ENCODE measurements at regions not wholly inside any gene's neighbourhood (a gene's known extent, or its start where the extent isn't known, plus 50 kb on each side); places are given as distances from the start of the nearest gene placed in this dataset.

- intact Hi-C loops (cut with DNase I), result loop anchor here (10.0 kb wide), 1 partner anchor 210 kb away; no protein-coding TSS in a partner anchor
- no peak overlapping the region for H3K27ac ChIP-seq
- H3K27me3 ChIP-seq, result no peaks in the 10 kb centered on the region
- no peak for TF ChIP-seq CTCF (IDR thresholded peaks at IDR 0.05)
- no peaks in the 10 kb centered on the region for H3K4me1 ChIP-seq
- no peaks in the 10 kb centered on the region for H3K9me3 ChIP-seq
- no peak for DNase-seq
- no peak overlapping the region for H3K4me3 ChIP-seq
- H3K9ac ChIP-seq (ENCODE audit: low read depth in 2 of 2, low read length in 2 of 2), result no peak overlapping the region
- H3K36me3 ChIP-seq, result no peaks in the 10 kb centered on the region
These were observed 159.5 kb upstream of the STARD13 start for GRCh38 chr13:33445024-33445423.

GRCh38 chr13:33445476-33445875 lies 159.9 kb upstream of the STARD13 start:
- Histone ChIP-seq H3K27me3 (no peaks in the 10 kb centered on the region), H3K9ac (ENCODE audit: low read depth in 2 of 2, low read length in 2 of 2) (no peak overlapping the region), H3K36me3 (no peaks in the 10 kb centered on the region), H3K27ac (no peak overlapping the region), H3K4me3 (no peak overlapping the region), H3K4me1 (no peaks in the 10 kb centered on the region), H3K9me3 (no peaks in the 10 kb centered on the region)
- intact Hi-C loops (cut with DNase I), result loop anchor here (10.0 kb wide), 1 partner anchor 211 kb away; no protein-coding TSS in a partner anchor
- TF ChIP-seq CTCF (IDR thresholded peaks at IDR 0.05), result no peak
- DNase-seq, result no peak

GRCh38 chr13:33446821-33447725 lies 161.5 kb upstream of the STARD13 start:
- H3K36me3 ChIP-seq, result no peaks in the 10 kb centered on the region
- no peaks in the 10 kb centered on the region for H3K4me1 ChIP-seq
- TF ChIP-seq CTCF (IDR thresholded peaks at IDR 0.05), result no peak
- H3K9ac ChIP-seq (ENCODE audit: low read depth in 2 of 2, low read length in 2 of 2), result no peak overlapping the region
- DNase-seq, result no peak
- no peak overlapping the region for H3K27ac ChIP-seq
- intact Hi-C loops (cut with DNase I), result loop anchor here (10.0 kb wide), 1 partner anchor 212 kb away; no protein-coding TSS in a partner anchor
- H3K4me3 ChIP-seq, result no peak overlapping the region
- H3K9me3 ChIP-seq, result no peaks in the 10 kb centered on the region
- H3K27me3 ChIP-seq, result no peaks in the 10 kb centered on the region

- Histone ChIP-seq H3K9ac (ENCODE audit: low read depth in 2 of 2, low read length in 2 of 2) (no peak overlapping the region), H3K36me3 (no peaks in the 10 kb centered on the region), H3K27ac (no peak overlapping the region), H3K4me1 (no peaks in the 10 kb centered on the region), H3K4me3 (no peak overlapping the region), H3K9me3 (no peaks in the 10 kb centered on the region), H3K27me3 (no peaks in the 10 kb centered on the region)
- no peak for TF ChIP-seq CTCF (IDR thresholded peaks at IDR 0.05)
- intact Hi-C loops (cut with DNase I), result loop anchor here (10.0 kb wide), 1 partner anchor 214 kb away; no protein-coding TSS in a partner anchor
- DNase-seq, result no peak
These were observed 163.3 kb upstream of the STARD13 start for GRCh38 chr13:33448889-33449288.

DNA sequence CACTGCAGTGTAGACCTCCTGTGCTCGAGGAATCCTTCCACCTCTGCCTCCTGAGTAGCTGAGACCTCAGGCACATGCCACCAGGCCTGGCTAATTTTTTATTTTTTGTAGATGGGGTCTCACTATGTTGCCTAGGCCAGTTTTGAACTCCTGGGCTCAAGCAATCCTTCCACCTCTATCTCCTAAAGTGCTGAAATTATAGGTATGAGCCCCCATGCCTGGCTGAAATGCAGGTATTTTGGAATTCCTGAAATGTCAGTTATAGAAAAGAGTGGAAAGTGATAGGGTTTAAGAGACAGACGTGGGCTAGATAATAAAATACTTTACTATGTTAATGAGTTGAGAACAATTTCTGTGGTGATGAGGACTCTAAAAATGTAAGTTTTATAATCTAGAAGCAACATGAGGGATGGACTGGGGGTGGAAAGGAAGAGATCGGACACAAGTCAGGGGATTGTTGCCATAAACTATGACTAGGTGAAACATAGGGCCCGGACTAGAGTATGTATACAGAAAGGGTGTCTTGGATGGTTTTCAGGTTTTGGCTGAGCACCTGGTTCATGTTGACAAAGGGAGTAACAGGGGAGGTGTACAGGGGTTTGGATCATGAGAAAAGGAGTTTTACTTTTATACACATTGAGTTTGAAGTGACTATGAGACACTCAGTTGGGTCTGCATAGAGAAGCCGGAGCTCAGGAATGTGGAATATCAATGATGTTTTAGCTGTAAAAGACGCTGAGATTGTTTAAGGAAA lies 165.6 kb upstream of the STARD13 start:
- H3K9me3 ChIP-seq, result no peaks in the 10 kb centered on the region
- no peaks in the 10 kb centered on the region for H3K27me3 ChIP-seq
- no peaks in the 10 kb centered on the region for H3K36me3 ChIP-seq
- no peak for TF ChIP-seq CTCF (IDR thresholded peaks at IDR 0.05)
- H3K4me1 ChIP-seq, result no peaks in the 10 kb centered on the region
- DNase-seq, result peak; percentile 29
- intact Hi-C loops (cut with DNase I), result no loop called here
- H3K27ac ChIP-seq, result no peak overlapping the region
- no peak overlapping the region for H3K4me3 ChIP-seq
- no peak overlapping the region for H3K9ac ChIP-seq (ENCODE audit: low read depth in 2 of 2, low read length in 2 of 2)
